AG09309 (cell line): ENCODE measurements at regions not wholly inside any gene's neighbourhood (a gene's known extent, or its start where the extent isn't known, plus 50 kb on each side); places are given as distances from the start of the nearest gene placed in this dataset.

Experiments
- DNase-seq: peaks from one replicate; pipeline ENCODE4 v3.0.0-alpha.2; 2010; ENCODE audit warnings: low read depth
- H3K4me3 ChIP-seq: 2 replicates; pipeline ENCODE4 v1.5.1; 2011; ENCODE audit warnings: mild to moderate bottlenecking, low read depth, low read length, moderate library complexity; ENCODE audit not compliant: control insufficient read depth
- TF ChIP-seq, protein P1 (sequence below): IDR thresholded peaks from 2 replicates; pipeline ENCODE4 v1.5.1; 2011; ENCODE audit warnings: mild to moderate bottlenecking, low read depth, low read length, inconsistent platforms; ENCODE audit not compliant: insufficient read depth, control insufficient read depth; ENCODE audit errors: missing control alignments

DNA sequence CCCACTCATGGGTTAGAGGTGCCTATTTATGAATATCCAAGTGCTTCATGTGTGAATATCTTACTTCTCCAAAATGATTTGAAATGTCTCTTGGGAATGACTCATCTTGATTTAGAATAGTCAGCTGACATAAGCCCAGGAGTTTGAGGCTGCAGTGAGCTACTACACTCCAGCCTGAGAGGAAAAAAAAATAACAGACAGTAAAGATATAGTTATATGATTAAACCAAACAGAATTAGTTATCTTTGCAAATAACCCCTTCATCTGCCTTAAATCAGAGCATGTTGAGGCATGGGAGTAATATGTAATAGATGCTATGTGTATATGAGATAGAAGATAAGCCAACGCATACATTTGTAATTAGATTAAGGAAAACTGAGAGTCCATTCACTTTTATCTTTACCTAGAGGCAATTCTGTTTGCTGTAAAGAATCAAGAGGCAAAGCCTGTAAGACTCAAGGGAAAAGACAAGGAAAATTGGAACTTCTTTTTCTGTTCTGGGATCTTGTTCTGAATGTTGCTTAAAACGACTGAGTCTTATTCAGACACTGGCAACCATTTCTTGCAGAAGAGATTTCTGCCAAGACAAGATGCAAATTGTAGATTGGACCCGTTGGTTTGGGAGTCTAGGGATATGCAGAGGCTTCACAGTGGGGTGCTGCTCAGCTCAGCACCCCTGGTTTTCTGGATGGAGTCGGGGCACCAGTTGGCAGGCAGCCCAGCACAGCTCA, 104.4 kb downstream of the LIPG start:
- no peak overlapping the region for H3K4me3 ChIP-seq
- TF ChIP-seq, protein P1, sequence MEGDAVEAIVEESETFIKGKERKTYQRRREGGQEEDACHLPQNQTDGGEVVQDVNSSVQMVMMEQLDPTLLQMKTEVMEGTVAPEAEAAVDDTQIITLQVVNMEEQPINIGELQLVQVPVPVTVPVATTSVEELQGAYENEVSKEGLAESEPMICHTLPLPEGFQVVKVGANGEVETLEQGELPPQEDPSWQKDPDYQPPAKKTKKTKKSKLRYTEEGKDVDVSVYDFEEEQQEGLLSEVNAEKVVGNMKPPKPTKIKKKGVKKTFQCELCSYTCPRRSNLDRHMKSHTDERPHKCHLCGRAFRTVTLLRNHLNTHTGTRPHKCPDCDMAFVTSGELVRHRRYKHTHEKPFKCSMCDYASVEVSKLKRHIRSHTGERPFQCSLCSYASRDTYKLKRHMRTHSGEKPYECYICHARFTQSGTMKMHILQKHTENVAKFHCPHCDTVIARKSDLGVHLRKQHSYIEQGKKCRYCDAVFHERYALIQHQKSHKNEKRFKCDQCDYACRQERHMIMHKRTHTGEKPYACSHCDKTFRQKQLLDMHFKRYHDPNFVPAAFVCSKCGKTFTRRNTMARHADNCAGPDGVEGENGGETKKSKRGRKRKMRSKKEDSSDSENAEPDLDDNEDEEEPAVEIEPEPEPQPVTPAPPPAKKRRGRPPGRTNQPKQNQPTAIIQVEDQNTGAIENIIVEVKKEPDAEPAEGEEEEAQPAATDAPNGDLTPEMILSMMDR: no peak
- no peak for DNase-seq

DNA sequence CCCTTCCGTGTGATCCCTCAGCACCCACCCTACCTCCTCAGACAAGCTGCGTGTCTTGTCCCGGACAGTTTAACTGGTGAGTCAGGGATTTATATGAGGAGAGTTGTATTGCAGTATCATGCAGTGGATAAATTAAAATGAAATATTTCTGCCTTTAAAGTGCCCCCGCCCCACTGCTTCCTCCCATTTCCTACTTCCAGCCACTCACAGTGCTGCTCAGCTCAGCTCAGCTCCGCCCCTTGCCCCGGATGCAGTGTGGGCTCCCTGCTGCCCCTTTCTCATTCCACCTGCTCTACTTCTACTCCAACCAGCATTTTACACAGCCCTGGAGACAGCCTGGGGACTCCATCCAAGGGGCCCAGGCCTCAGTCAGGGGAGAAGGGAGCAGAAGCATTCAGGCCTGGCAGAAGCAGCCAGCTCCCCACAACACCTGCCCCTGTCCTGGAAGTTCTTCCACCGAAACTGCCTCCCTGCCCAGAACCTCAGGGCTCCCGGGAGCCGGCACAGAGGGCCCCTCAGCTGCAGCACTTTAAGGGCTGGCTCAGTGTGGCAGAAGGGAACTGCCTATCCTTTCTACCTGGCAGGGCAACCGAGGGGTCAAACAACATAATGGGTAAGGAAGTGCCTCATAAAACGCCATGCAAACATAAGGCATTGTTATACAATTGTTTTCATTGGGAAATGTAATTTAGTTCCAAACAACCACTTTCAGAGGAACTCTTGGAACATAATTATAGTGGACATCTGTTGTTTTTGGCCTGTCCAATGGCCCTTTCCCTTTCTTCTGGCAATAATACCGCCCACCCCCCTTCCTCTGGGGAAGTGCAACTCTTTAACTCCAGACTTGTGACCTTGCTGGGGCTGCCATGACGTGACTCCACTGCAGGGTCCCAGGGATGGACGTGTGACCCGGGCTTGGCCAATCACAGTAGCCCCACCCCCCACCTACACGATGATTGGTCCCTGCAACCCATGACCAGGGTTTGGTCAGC, 102.3 kb downstream of the LIPG start:
- DNase-seq: peak; percentile 63
- TF ChIP-seq, protein P1: no peak
- H3K4me3 ChIP-seq: no peak overlapping the region

DNA sequence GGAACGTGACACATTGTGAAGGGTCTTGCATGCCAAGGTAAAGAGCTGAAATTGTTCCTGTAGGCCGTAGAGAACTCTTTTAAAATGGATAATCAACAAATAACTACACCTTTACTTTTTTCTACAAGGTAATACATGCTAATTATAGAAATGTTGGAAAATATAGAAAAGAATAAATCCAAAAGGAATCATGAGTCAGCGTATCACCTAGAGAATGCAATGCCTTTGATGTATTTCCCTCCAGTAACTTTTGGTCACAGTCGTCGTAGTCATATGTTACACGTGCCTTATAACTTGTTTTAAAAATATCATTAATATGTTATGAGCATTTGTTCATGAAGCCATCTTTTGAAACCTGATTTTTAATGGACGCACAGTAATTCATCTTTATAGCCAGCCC, 100.6 kb downstream of the LIPG start:
- TF ChIP-seq, protein P1: no peak
- no peak for DNase-seq

DNA sequence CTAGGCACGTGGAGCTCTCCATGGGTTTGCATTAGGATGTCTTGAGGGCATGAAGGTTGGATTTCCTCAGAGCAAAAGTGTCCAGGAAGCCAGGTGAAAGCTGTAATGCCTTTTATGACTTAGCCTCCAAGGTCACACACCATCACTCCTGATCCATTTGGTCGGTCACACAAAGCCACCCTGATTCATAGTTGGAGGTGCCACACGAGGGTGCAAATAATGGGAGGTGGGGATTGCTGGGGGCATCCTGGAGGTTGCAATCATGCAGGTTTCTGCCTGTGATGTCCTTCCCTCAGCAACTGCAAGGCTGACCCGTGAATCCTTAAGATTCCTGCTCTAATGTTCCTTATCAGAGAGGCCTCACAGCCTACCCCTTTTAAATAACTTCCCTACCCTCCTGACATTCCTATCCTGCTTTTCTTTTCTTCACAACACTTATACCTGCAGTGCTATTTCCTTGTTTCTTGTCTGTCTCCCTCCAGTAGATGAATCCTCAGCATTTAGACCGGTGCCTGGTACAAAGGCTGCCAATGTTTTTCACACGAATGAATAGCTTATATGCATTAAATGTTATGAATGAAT, 97.1 kb downstream of the LIPG start:
- TF ChIP-seq, protein P1: no peak
- no peak for DNase-seq
- no peak overlapping the region for H3K4me3 ChIP-seq

More for the DNA sequence above, 100.6 kb downstream of the LIPG start:
- H3K4me3 ChIP-seq: no peak overlapping the region

DNA sequence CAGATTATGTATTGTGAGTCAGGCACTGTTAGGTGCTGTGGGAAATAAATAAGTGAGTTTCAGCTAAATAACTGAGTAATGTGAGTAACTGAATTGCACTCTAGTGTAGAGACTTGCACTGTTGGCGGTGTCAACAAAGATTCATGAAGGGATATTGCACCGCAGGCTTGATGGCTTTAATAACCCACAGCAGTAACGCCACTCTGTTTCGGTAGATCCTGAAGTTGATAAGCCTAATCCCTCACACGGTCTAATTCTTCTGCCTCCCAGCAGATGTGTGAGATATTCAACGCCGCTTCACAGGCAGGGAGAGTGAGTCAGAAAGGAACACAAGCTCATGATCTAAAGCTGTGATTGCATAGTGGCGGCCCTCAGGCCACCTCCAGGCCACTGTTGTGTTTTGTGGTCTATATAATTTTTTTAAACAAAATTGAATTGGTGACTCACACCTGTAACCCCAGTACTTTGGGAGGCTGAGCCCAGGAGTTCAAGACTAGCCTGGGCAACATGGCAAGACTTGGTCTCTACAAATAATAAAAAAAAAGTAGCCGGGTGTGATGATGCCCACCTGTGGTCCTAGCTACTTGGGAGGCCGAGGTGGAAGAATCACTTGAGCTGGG, 94.3 kb downstream of the LIPG start:
- no peak overlapping the region for H3K4me3 ChIP-seq
- DNase-seq: peak; percentile 41
- TF ChIP-seq, protein P1: no peak

DNA sequence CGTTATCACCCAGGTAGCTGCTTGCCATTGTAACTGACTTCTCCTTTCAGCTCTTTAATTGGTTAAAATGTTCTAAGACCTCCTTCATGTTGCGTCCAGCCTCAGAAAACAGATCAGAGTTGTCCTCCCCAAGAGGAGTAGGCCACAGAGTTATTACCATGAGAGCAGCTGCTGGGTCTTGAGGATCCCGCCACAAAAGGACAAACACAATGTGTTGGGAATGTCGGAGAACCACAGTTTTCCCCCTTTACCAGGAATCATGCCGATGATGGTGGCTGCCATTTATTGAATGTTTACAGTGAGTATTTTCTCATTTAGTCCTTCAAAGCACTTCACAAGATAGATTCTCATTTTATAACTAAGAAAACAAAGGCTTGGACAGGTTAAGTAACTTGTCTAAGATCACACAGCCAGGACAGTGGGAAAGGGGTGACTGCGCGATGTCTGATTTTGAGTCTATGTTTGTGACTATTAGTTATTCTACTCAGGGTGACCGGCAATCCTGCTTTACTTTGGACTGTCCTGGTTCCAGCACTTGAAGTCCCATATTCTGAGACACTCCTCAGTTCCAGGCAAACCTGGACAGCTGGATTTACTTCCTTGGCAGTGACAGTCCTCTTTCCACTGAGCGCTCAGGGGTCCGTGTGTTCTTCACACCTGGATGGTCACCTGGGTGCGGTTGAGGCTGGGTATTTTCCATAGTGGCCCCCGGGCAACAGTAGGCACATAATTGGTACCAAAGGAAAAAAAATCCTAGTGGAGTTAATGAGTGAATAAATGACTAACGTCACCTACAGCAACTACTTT, 93.6 kb downstream of the LIPG start:
- TF ChIP-seq, protein P1: no peak
- H3K4me3 ChIP-seq: no peak overlapping the region
- no peak for DNase-seq
